GM23338 (cell line): ENCODE measurements at regions not wholly inside any gene's neighbourhood (a gene's known extent, or its start where the extent isn't known, plus 50 kb on each side); places are given as distances from the start of the nearest gene placed in this dataset.

Experiments used
- ATAC-seq: fragments of 200-7000 bp; cut with Tn5 transposase; 3 replicates; pipeline ENCODE4 v1.9.1; 2020
- DNase-seq: peaks from one replicate; pipeline ENCODE4 v3.0.0-alpha.2; 2015; ENCODE audit warnings: low spot score
- H2AFZ ChIP-seq: fragments of 200-600 bp; sonication (generic); 2 replicates; pipeline ENCODE4 v1.8.0; 2016; ENCODE audit warnings: antibody characterized with exemption, mild to moderate bottlenecking, moderate library complexity
- H3F3A ChIP-seq: fragments of 200-600 bp; sonication (generic); replicated peaks from 2 replicates; pipeline ENCODE4 v1.8.0; 2017; ENCODE audit warnings: antibody characterized with exemption, mixed run types, low read depth
- H3K27ac ChIP-seq: fragments of 200-600 bp; sonication (generic); 2 replicates; pipeline ENCODE4 v1.6.1; 2016; ENCODE audit warnings: low read depth
- H3K27me3 ChIP-seq: fragments of 200-600 bp; sonication (generic); 2 replicates; pipeline ENCODE4 v1.8.0; 2016; ENCODE audit warnings: mild to moderate bottlenecking, mixed run types, moderate library complexity; ENCODE audit not compliant: insufficient read depth
- H3K36me3 ChIP-seq: fragments of 200-600 bp; sonication (generic); 2 replicates; pipeline ENCODE4 v1.8.0; 2016; ENCODE audit warnings: mild to moderate bottlenecking; ENCODE audit not compliant: insufficient read depth
- H3K4me1 ChIP-seq: fragments of 200-600 bp; sonication (generic); 2 replicates; pipeline ENCODE4 v1.8.0; 2016; ENCODE audit warnings: mild to moderate bottlenecking, moderate library complexity; ENCODE audit not compliant: insufficient read depth
- H3K4me2 ChIP-seq: fragments of 200-600 bp; sonication (generic); 2 replicates; pipeline ENCODE4 v1.7.1; 2017; ENCODE audit warnings: mixed run types
- H3K4me3 ChIP-seq: fragments of 200-600 bp; sonication (generic); 2 replicates; pipeline ENCODE4 v1.6.1; 2016; ENCODE audit warnings: mixed run types
- H3K79me2 ChIP-seq: fragments of 200-600 bp; sonication (generic); replicated peaks from 2 replicates; pipeline ENCODE4 v1.8.0; 2017; ENCODE audit warnings: mild to moderate bottlenecking; ENCODE audit not compliant: insufficient read depth
- H3K9me2 ChIP-seq: fragments of 200-600 bp; sonication (generic); 2 replicates; pipeline ENCODE4 v1.8.0; 2017; ENCODE audit not compliant: insufficient read depth
- H4K20me1 ChIP-seq: fragments of 200-600 bp; sonication (generic); replicated peaks from 2 replicates; pipeline ENCODE4 v1.8.0; 2017; ENCODE audit warnings: mild to moderate bottlenecking; ENCODE audit not compliant: insufficient read depth
- H3K27ac Mint-ChIP-seq: 2 replicates; pipeline ENCODE4 v1.8.0; 2020; ENCODE audit warnings: inconsistent platforms, mild to moderate bottlenecking, moderate library complexity, mixed read lengths
- H3K27me3 Mint-ChIP-seq: 3 replicates; pipeline ENCODE4 v1.8.0; 2022; ENCODE audit warnings: low read depth, mild to moderate bottlenecking, moderate library complexity, mixed read lengths, inconsistent platforms; ENCODE audit not compliant: insufficient read depth, poor library complexity
- H3K36me3 Mint-ChIP-seq: 3 replicates; pipeline ENCODE4 v1.8.0; 2021; ENCODE audit warnings: low read depth, mild to moderate bottlenecking, inconsistent platforms, moderate library complexity, mixed read lengths
- H3K4me1 Mint-ChIP-seq: 3 replicates; pipeline ENCODE4 v1.8.0; 2020; ENCODE audit warnings: mild to moderate bottlenecking, inconsistent platforms, mixed read lengths
- H3K4me3 Mint-ChIP-seq: 3 replicates; pipeline ENCODE4 v1.8.0; 2021; ENCODE audit warnings: moderate library complexity, mild to moderate bottlenecking, inconsistent platforms, mixed read lengths
- H3K9me3 Mint-ChIP-seq: 3 replicates; pipeline ENCODE4 v1.8.0; 2020; ENCODE audit warnings: moderate library complexity, mild to moderate bottlenecking, inconsistent platforms, mixed read lengths
- CREB1 ChIP-seq: fragments of 250-450 bp; sonication (Bioruptor Pico); IDR thresholded peaks from 2 replicates; pipeline ENCODE4 v1.5.0; 2020; ENCODE audit warnings: low read depth, mild to moderate bottlenecking, moderate library complexity
- EZH2 ChIP-seq: fragments of 200-600 bp; sonication (generic); IDR thresholded peaks from one replicate; pipeline ENCODE4 v1.8.0; 2017; ENCODE audit warnings: antibody characterized with exemption, mild to moderate bottlenecking, low read depth; ENCODE audit not compliant: unreplicated experiment
- EZH2phosphoT487 ChIP-seq: fragments of 200-600 bp; sonication (generic); IDR thresholded peaks from one replicate; pipeline ENCODE4 v1.8.1; 2018; ENCODE audit warnings: antibody characterized with exemption; ENCODE audit not compliant: unreplicated experiment
- JUNB ChIP-seq: IDR thresholded peaks from one replicate; pipeline ENCODE4 v1.6.1; 2016; ENCODE audit warnings: antibody characterized with exemption; ENCODE audit not compliant: unreplicated experiment
- POLR2AphosphoS5 ChIP-seq: IDR thresholded peaks from 2 replicates; pipeline ENCODE4 v1.6.1; 2016; ENCODE audit warnings: antibody characterized with exemption, low read depth
- ZNF114 ChIP-seq: fragments of 250-450 bp; sonication (Bioruptor Pico); IDR thresholded peaks from 2 replicates; pipeline ENCODE4 v1.5.0; 2020; ENCODE audit warnings: mild to moderate bottlenecking, moderate library complexity
- TF ChIP-seq, protein P1 (sequence below): fragments of 250-450 bp; sonication (Bioruptor Pico); IDR thresholded peaks from 2 replicates; pipeline ENCODE4 v1.5.0; 2020; ENCODE audit warnings: mild to moderate bottlenecking, moderate library complexity
- TF ChIP-seq, protein P2 (sequence below): IDR thresholded peaks from 2 replicates; pipeline ENCODE4 v1.6.1; 2016; ENCODE audit warnings: antibody characterized with exemption

DNA sequence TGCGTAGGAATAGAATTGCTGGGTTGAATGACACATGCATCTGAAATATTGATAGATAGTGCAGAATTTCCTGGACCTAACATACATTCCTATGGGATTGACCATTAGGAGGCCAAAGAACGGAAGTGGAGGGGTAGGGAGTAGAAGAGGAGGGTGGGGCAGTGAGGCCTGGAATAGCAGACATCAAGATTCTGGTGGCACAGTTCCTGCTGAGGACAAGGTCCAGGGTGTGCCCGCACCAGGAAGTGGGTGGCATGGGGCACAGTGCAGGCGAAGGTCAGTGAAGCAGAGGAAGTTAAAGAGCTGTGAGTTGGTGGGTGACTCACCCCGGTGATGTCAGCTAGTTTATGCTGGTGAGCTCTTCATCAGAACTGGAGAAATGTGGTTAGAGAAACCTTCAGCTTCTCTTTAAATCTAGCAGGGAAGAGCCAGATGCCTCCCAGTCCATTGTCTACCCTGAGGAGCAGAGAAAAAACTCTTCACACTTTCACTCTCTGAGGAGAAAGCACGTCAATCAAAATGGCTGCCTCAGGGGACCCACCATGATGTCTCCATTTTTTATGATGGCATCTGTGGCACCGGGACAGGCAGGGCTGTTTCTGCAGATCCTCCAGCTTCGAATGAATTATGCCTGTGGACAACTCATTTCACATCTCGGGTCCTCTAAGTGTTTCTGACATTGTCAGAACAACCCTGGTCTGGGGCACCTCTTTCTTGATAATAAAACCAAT lies 55.9 kb upstream of the CTLA4 start (continued):
- TF ChIP-seq, protein P1, sequence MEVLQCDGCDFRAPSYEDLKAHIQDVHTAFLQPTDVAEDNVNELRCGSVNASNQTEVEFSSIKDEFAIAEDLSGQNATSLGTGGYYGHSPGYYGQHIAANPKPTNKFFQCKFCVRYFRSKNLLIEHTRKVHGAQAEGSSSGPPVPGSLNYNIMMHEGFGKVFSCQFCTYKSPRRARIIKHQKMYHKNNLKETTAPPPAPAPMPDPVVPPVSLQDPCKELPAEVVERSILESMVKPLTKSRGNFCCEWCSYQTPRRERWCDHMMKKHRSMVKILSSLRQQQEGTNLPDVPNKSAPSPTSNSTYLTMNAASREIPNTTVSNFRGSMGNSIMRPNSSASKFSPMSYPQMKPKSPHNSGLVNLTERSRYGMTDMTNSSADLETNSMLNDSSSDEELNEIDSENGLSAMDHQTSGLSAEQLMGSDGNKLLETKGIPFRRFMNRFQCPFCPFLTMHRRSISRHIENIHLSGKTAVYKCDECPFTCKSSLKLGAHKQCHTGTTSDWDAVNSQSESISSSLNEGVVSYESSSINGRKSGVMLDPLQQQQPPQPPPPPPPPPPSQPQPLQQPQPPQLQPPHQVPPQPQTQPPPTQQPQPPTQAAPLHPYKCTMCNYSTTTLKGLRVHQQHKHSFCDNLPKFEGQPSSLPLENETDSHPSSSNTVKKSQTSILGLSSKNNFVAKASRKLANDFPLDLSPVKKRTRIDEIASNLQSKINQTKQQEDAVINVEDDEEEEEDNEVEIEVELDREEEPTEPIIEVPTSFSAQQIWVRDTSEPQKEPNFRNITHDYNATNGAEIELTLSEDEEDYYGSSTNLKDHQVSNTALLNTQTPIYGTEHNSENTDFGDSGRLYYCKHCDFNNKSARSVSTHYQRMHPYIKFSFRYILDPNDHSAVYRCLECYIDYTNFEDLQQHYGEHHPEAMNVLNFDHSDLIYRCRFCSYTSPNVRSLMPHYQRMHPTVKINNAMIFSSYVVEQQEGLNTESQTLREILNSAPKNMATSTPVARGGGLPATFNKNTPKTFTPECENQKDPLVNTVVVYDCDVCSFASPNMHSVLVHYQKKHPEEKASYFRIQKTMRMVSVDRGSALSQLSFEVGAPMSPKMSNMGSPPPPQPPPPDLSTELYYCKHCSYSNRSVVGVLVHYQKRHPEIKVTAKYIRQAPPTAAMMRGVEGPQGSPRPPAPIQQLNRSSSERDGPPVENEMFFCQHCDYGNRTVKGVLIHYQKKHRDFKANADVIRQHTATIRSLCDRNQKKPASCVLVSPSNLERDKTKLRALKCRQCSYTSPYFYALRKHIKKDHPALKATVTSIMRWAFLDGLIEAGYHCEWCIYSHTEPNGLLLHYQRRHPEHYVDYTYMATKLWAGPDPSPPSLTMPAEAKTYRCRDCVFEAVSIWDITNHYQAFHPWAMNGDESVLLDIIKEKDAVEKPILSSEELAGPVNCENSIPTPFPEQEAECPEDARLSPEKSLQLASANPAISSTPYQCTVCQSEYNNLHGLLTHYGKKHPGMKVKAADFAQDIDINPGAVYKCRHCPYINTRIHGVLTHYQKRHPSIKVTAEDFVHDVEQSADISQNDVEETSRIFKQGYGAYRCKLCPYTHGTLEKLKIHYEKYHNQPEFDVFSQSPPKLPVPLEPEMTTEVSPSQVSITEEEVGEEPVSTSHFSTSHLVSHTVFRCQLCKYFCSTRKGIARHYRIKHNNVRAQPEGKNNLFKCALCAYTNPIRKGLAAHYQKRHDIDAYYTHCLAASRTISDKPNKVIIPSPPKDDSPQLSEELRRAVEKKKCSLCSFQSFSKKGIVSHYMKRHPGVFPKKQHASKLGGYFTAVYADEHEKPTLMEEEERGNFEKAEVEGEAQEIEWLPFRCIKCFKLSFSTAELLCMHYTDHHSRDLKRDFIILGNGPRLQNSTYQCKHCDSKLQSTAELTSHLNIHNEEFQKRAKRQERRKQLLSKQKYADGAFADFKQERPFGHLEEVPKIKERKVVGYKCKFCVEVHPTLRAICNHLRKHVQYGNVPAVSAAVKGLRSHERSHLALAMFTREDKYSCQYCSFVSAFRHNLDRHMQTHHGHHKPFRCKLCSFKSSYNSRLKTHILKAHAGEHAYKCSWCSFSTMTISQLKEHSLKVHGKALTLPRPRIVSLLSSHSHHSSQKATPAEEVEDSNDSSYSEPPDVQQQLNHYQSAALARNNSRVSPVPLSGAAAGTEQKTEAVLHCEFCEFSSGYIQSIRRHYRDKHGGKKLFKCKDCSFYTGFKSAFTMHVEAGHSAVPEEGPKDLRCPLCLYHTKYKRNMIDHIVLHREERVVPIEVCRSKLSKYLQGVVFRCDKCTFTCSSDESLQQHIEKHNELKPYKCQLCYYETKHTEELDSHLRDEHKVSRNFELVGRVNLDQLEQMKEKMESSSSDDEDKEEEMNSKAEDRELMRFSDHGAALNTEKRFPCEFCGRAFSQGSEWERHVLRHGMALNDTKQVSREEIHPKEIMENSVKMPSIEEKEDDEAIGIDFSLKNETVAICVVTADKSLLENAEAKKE (CRISPR knock-in tag) = no peak
- no peak for TF ChIP-seq EZH2phosphoT487
- no peak for TF ChIP-seq POLR2AphosphoS5
- TF ChIP-seq EZH2 = no peak
- TF ChIP-seq ZNF114 (CRISPR knock-in tag) = no peak

DNA sequence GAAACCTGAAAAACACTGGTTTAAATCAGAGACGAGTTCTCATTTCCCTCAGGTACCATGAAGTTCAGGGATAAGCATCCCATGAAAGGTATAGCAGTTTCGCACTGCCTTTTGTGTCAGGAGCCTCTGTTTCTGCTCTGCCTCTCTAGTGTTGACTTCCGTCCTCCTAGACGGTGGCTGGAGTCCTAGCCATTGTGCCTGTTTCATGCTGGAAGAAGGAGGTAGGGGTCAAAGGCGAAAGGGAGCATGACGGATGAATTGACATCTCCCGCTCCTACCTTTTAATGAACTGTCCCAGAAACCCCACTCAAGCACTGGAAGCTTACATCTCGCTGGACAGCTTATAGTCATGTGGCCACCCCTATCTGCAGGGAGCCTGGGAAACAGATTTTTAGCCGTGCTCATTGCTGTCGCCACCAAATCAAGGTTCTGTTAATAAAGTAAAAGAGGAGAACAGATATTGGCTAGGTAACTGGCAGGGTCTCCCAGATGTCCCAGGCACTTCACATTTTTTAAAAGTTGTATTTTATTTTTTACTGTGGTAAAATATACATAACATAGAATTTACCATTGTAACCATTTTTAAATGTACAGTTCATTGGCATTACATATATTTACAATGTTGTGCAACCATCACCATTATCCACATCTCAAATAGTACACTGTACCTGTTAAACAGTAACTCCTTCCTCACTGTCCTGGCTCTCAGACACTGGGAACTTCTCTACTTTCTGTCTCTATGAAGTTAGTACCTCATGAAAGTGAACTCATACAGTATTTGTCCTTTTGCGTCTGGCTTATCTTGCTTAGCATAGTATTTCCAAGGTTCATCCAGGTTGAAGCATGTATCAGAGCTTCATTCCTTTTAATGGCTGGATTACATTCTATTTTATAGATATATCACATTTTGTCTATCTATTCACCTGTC lies 55.0 kb upstream of the CTLA4 start:
- Histone ChIP-seq H3K79me2 (no peaks in the 10 kb centered on the region), H3K4me3 (no peak overlapping the region), H3K27ac (no peak overlapping the region), H3K36me3 (no peaks in the 10 kb centered on the region), H3F3A (no peaks in the 10 kb centered on the region), H3K4me2 (no peak overlapping the region), H3K27me3 (no peaks in the 10 kb centered on the region), H2AFZ (peak overlapping the region; percentile 40; the same call in 1 of the 2 replicates), H3K4me1 (no peaks in the 10 kb centered on the region; the same call in 1 of the 2 replicates), H3K9me2 (no peaks in the 10 kb centered on the region), H4K20me1 (no peaks in the 10 kb centered on the region)
- DNase-seq (no peak), ATAC-seq (no peak)
- Mint-ChIP-seq H3K27ac (no peak overlapping the region), H3K9me3 (no peaks in the 10 kb centered on the region), H3K4me1 (peaks cover 5% of the 10 kb centered on the region; the same call in 2 of the 3 replicates), H3K4me3 (no peak overlapping the region), H3K36me3 (no peaks in the 10 kb centered on the region), H3K27me3 (peaks cover 2% of the 10 kb centered on the region)
- no peak for TF ChIP-seq CREB1 (CRISPR knock-in tag)
- TF ChIP-seq EZH2 = no peak
- TF ChIP-seq, protein P2, sequence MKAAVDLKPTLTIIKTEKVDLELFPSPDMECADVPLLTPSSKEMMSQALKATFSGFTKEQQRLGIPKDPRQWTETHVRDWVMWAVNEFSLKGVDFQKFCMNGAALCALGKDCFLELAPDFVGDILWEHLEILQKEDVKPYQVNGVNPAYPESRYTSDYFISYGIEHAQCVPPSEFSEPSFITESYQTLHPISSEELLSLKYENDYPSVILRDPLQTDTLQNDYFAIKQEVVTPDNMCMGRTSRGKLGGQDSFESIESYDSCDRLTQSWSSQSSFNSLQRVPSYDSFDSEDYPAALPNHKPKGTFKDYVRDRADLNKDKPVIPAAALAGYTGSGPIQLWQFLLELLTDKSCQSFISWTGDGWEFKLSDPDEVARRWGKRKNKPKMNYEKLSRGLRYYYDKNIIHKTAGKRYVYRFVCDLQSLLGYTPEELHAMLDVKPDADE = no peak
- TF ChIP-seq JUNB = no peak
